GM12892 (cell line): ENCODE measurements at regions not wholly inside any gene's neighbourhood (a gene's known extent, or its start where the extent isn't known, plus 50 kb on each side); places are given as distances from the start of the nearest gene placed in this dataset.

Experiments used
- POLR2A ChIP-seq: IDR thresholded peaks from 2 replicates; pipeline ENCODE4 v1.6.1; 2011; ENCODE audit warnings: low read depth, low read length, control low read depth
- POLR2AphosphoS5 ChIP-seq: IDR thresholded peaks from 2 replicates; pipeline ENCODE4 v1.6.1; 2011; ENCODE audit warnings: low read depth, low read length, control low read depth
- TAF1 ChIP-seq: IDR thresholded peaks from 2 replicates; pipeline ENCODE4 v1.6.1; 2011; ENCODE audit warnings: low read depth, mild to moderate bottlenecking, control low read depth, low read length, borderline replicate concordance

DNA sequence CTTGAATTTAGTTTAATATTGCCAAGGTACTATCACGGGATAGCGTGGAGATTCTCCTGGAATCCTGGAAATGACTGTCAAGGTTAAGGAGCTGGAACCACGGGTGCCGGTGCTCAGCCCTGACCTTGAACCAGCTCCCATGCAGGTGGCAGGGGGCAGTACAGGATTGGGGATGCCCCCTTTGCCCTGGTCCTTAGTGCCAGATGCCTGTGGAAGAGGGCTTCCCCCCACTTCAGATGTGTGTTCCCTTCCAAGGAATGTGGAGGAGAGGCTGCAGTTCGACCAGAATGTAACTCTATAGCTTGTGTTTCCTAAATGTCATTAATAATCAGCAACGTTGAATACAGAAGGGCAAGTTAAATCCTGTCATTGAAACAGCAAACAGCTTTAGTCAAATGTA, 258.9 kb downstream of the VRK1 start:
- TF ChIP-seq POLR2AphosphoS5 (no peak), POLR2A (no peak), TAF1 (no peak)
